Activated CD4-positive, CD25-positive, alpha-beta regulatory T cell treated with anti-CD3 and anti-CD28 coated beads, Interleukin-2, amount 50 U/mL, for 16 hours (primary cell): ENCODE measurements at regions not wholly inside any gene's neighbourhood (a gene's known extent, or its start where the extent isn't known, plus 50 kb on each side); places are given as distances from the start of the nearest gene placed in this dataset.
"Not testable (repeated sequence)": the region's sequence is repeated elsewhere in the genome, so short reads cannot be mapped to it uniquely, and the experiment has no call there.

Experiments used
- DNase-seq: peaks from one replicate; pipeline ENCODE4 v3.0.0-alpha.2; 2020; ENCODE audit warnings: low read depth, low spot score

- no peak for DNase-seq
Observed at GRCh38 chr17:73887739-73888138, 243.5 kb upstream of the SDK2 start.

GRCh38 chr17:73888862-73889261 lies 244.6 kb upstream of the SDK2 start:
- no peak for DNase-seq

- DNase-seq: no peak
Observed at GRCh38 chr17:73889439-73889838, 245.2 kb upstream of the SDK2 start.

- DNase-seq: no peak
Observed at GRCh38 chr17:73890831-73891405, 246.7 kb upstream of the SDK2 start.

- DNase-seq: no peak
Observed at GRCh38 chr17:73895157-73895556, 250.9 kb upstream of the SDK2 start.

GRCh38 chr17:73896966-73897365 lies 252.7 kb upstream of the SDK2 start:
- no peak for DNase-seq

GRCh38 chr17:73899839-73900238 lies 255.6 kb upstream of the SDK2 start:
- no peak for DNase-seq

- DNase-seq: no peak
Observed at GRCh38 chr17:73900516-73900915, 256.3 kb upstream of the SDK2 start.

GRCh38 chr17:73901249-73901648 lies 257.0 kb upstream of the SDK2 start:
- no peak for DNase-seq

GRCh38 chr17:73901661-73902415 lies 257.6 kb upstream of the SDK2 start:
- no peak for DNase-seq

GRCh38 chr17:73902416-73903181 lies 258.4 kb upstream of the SDK2 start:
- no peak for DNase-seq

GRCh38 chr17:73906896-73907870 lies 262.9 kb upstream of the SDK2 start:
- DNase-seq: no peak

GRCh38 chr17:73909186-73909585 lies 264.9 kb upstream of the SDK2 start:
- DNase-seq: no peak

GRCh38 chr17:73910206-73910605 lies 266.0 kb upstream of the SDK2 start:
- no peak for DNase-seq

GRCh38 chr17:73910821-73911515 lies 266.7 kb upstream of the SDK2 start:
- no peak for DNase-seq

GRCh38 chr17:73911726-73912372 lies 267.6 kb upstream of the SDK2 start:
- DNase-seq: no peak

GRCh38 chr17:73912373-73912746 lies 268.1 kb upstream of the SDK2 start:
- DNase-seq: no peak

GRCh38 chr17:73914536-73915274 lies 270.5 kb upstream of the SDK2 start:
- DNase-seq: no peak

- not testable (repeated sequence) for DNase-seq
Observed at GRCh38 chr17:73919033-73919432, 274.8 kb upstream of the SDK2 start.

GRCh38 chr17:73921306-73921705 lies 277.1 kb upstream of the SDK2 start:
- DNase-seq: no peak
